CD4-positive, alpha-beta T cell treated with Interferon alpha-2 for 1 hour (primary cell): ENCODE measurements at regions not wholly inside any gene's neighbourhood (a gene's known extent, or its start where the extent isn't known, plus 50 kb on each side); places are given as distances from the start of the nearest gene placed in this dataset.
"Not testable (repeated sequence)": the region's sequence is repeated elsewhere in the genome, so short reads cannot be mapped to it uniquely, and the experiment has no call there.

ENCODE experiments used
- DNase-seq, 2 donors: peaks; one replicate each; pipeline ENCODE4 v3.0.0-alpha.2; 2020 to 2022

DNA sequence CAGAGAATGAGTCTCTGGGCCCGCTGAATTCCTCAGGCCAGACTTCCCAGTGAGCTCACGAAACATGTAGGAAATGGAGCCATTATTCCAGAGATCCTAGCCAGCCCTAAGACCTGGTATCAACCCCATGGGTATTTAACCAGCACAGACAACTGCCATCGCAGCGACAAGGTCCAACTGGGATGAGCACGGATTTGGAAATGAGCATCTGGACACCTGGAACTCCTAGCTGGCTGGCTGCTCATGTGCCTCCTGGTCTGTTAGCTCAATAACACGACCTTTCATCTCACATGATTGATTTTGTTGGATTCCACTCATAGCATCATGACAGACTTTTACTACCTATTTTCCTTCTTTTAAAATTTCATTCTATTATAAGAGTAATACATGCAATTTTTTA lies 51.0 kb downstream of the POU3F3 start:
- no peak for DNase-seq

DNA sequence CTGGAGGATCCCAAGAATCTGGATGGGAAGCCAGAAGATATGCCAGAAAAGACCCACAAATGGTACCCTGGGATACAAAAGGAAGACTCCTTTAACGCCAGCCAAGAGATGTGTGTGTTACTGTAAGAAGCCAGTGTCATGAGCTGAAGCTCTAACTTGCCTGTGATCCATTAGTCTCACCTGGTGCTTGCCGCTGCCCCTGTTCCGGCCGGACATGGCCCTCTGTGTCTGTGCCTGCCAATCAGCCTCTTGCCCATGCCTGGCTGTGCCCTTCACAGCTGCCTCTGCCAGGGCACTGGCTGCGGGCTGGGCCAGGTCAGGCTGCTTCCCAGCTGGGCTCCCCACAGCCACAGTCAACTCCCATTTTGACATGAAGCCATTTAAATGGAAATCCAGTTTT lies 55.4 kb downstream of the POU3F3 start:
- no peak for DNase-seq

DNA sequence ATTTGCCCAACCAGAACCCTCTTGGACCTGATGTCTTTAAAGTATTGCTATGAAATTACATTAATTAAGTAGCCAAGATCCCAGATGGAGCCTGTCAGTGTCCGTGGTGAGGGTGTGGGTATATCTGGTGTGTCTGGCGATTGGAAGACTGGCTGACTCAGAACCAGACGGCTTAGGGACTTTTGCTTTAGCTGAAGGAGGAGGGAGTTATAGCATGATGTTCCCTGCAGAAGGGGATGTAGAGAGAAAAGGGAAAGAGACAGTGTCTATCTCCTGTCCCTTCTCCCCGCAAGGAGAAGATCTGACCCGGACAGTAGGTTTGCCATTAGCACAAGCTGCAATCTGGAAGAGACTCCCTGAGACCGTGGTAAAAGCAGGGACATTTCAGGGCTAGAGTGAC lies 60.6 kb downstream of the POU3F3 start:
- no peak for DNase-seq

DNA sequence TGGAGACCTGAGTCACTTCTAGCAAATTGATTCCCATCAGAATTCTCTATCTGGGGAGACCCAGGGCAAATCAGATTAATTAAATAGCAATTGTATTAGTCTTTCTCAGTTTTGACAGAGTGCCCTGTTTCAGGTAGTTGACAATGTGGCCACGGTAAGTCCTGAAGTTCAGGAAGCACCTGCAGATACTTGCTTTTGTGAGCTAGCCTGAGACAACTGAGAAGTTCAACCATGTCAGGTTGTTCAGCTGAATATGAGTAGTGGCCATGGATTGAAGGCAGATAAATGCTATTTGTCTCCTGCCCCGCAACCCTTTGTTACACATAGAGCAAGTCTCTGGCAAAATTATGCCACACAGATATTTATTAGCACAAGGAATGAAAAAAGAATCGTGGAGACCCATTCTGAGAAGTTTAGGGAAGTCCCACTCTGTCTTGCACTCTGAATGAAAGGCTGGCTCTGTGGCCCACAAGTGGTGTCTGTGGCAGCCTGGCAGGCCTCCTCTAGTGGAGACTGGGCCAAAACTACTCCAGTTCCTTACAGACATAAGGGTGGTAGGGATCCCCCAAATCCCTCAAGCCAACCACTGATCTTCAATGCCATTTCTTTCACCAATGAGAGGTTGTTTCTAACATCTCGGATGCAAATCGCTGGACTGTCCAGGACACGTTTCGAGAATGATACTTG lies 61.3 kb downstream of the POU3F3 start:
- DNase-seq: no peak

DNA sequence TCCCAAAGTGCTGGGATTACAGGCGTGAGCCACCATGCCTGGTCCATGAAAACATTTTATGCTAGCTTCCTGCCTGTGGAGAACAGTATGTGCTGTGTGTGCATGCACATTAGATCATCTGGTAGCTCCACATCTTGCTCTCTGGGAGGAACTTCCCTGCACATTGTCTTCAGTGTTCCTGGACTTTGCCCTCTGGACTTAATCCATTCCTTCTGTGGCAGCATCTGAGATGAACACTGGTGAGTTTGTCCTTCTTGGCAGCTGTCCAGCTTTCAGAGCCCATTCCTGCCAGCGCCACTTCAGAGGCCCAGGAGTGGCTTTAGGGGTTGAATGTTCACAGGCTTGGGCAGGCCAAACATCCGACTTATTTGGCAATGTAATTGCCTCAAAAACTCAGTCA lies 65.2 kb downstream of the POU3F3 start:
- DNase-seq: no peak

DNA sequence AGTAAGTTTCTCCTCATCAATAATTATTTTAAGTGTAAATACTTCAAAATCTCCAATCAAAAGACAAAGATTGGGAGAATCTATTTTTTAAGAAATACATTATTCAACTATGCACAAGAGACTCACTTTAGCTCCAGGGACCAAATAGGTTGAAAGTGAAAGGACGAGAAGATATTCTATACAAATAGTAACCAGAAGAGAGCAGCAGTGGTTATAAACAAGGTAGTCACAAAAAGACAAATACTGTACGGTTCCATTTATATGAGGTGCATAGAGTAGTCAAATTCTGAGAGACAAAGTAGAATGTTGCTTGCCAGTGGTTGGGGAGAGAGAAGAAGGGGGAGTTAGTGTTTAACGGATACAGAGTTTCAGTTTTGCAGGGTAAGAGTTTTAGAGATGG lies 69.8 kb downstream of the POU3F3 start:
- DNase-seq: no peak

DNA sequence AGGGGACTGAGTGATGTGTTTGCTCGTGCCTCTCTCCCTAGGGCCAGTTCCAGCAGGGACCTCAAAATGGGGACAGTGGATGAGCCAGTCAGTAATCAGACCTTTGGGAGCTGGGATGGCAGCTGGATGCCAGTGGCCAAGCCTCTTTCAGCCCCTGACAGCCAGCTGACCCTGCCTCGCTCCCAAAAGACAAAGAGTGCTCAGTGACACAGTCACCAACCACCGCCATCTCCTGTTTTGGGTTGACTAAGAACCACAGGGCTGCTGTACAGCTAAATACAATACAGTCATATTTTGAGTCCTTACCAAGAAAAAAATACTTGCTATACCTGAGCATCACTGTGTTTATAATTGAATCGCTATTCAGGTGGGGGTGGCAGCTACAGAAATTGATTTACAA lies 75.7 kb downstream of the POU3F3 start:
- no peak for DNase-seq

DNA sequence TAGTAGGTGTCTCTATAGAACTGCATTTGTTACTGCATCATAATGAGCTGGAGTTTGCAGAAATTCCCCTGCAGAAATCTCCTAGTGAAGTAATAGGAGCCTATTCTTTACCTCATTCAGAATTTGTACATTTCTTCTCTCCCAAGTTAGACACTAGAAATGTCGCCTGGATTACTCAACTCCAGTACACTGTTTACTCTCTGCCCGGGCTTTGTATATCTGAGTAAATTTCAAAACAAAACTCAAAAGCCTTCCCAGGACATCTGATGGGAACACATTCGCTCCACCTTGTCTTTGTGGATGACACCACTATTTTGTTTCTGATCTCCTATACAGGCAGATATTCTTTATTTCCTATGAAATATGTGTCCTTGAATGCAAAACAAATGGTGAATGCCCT lies 76.8 kb downstream of the POU3F3 start:
- no peak for DNase-seq

DNA sequence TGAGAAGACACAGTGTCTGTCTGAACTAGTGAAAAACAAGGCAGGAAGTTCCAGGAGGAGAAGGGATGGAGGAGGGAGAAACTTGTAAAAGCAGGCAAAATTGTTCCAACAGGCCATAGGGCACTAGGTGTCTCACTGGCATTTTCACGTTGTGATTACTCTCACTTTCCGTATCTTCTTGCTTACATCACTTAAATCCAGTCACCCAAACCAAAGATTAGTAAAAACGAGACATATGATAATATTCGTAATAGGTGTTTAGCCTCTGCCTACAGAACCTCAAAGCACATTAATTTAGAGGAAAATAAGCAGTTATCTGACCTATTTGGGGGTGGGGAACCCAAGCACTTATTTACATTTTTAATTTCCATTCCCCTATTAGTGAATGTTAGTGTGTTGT lies 78.3 kb downstream of the POU3F3 start:
- DNase-seq: no peak

DNA sequence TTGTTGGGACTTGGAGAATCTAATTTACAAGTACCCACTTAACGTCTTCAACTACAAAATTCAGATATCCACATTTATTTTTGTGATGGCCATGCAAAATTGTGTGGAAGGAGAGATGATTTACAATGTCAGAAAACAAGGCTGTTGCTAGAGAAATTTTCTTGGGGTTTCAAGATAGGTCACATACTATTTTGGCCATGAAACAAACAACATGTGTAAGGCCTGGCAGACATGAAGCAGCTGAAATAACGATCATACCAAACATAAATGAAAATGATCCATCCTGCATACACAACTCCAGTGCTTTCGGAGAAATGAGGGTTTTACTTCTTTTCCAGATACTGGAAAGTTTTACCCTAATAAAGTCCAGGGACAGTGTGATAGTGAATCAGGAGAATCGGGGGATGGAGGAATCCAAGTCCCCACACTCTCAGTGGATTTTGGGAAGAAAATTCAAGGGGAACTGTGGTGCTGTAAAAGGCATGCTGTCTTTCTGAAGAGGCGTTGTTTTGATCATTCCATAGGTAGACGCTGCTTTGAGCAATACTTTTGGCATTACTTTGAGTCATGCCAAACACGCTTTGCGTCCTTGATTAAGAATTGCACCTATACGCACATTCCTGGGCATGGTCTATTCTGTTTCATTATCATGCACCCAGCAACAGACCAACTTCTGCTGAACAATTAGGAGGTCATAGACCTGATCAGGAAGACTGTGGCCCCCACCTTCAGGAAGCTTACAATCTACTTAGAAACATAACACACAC lies 79.4 kb downstream of the POU3F3 start:
- no peak for DNase-seq

DNA sequence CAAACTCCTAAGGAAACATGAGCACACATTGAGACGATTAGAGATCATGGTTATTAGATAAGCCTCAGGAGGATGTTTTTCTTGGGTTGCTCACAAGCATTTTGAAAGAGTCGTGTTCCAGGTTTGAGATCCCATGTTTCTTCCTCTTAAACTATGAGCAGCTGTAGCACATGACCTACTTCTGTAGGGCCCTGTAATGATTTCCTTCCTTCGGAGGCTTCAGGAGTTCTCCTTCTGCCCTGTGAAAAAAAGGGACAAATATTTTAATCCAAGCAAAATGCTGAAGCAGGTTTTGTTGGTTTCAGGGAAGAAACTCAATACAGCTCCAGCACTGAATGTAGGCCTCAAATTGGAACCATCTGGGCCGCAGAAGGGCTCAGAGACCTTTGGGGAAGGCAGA lies 82.6 kb downstream of the POU3F3 start:
- no peak for DNase-seq

DNA sequence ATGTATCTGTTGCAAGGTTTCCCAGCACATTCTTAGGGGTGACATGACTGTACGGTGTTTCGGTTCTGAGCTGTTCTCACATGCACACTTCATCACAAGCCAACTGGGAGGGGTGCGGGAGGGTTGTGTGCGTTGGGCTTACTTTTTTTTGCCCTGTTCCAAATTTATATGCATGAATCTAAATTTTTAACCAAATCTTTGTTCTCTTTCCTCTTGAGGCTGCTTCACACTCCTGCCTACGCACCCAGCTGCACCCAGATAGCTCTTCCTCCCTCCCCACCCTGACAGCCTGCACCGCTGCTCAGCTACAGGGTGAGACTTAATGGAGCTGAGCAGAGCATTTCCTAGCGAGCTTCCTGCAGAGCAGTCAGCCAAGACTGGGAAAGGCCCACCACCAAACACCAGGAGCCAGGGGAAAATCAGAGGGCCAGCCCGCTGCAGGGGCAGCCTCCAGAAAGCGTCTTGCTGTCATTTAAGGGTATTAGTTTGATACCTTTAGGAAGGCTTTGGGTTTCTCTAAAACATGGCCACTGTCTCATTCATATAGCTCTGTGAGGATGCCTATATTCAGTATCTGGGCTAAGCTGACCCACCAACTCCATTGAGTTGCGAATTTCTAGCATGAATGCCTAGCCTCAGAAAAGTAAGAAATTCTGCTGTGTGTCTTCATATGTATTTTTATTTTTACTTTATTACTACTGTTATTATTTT lies 84.5 kb downstream of the POU3F3 start:
- no peak for DNase-seq

DNA sequence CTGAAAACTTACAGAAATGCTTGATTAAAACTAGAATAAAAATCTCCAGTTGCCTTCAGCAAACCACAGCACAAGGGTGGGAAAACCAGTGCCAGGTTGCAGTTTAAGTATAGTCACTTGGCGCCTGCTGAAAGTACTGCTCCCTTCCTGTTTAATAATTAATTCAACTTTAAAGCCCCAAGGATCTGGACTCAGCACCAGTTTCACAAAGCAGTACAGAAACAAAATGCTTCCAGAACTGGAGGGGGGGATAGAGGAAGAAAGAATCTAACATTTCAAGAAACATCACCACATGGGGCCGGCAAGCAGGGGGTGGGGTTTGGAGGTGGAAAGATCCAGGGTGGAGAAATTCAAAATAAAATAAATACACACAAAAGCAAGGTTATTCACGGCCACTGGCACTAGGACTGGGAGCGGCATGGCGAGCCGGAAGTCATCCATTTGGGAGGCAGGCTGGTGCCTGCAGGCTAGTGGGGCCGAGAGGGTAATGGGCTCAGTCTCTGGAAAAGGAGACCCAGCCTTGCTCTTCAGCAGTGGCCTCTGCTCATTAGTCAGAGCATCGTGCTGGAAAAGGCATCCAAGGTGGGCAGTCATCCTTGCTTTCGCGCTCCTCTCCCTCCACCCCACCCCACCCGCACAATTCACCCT lies 85.8 kb downstream of the POU3F3 start:
- no peak for DNase-seq

DNA sequence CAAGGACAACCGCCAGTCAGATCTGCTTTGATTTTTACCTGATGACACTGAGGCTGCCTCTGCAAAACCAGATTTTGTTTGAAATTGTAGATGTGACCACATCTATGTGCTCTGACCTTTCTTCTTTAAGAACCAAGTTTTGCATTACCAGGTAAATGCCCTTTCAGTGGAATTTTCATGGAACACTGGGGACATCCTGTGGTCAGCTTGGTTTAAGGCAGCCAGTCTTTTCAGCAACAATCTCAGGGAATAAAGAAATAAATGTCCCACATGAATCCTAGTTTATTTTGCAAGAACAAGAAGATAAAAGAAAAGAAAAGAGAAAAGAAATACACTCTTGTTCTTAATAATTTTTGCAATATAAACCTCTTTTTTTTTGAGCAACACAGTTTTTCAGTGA lies 90.6 kb downstream of the POU3F3 start:
- no peak for DNase-seq

DNA sequence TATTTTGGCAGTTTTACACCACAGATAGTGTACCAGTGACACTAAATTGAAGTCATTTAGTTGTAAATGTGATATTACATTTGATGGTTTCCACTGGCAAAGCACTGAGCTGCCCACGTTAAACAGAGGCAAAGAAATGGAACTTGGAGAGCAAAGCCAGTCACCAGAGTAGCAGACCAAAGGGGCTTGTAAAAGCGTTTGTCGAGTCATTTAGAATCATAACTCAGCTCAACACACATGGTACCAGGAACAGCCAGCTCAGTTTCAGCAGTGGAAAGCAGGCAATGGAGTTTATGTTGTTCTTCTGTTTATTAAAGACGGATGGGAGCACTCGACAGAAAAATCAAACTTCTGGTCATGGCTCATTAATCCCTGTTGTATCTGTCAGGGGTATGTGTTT lies 91.2 kb downstream of the POU3F3 start:
- DNase-seq: no peak

DNA sequence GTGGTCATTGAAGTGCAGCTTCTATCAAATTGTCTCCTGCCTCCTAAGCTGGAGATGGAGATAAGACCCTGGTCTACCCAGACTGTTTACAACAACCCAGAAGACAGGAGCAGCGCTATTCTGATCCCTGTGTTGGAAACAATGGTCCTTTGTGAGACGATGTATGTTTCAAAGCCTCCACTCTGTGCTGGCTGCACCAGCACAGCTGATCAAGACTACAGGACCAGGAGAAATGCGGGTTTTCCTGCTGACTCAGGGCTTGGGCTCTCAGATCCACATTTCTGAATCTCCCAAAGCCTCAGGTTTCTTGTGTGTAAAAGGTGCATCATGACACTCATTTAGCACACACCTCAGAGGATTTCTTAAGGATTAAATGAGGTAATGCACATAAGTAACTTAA lies 92.0 kb downstream of the POU3F3 start:
- DNase-seq: no peak

DNA sequence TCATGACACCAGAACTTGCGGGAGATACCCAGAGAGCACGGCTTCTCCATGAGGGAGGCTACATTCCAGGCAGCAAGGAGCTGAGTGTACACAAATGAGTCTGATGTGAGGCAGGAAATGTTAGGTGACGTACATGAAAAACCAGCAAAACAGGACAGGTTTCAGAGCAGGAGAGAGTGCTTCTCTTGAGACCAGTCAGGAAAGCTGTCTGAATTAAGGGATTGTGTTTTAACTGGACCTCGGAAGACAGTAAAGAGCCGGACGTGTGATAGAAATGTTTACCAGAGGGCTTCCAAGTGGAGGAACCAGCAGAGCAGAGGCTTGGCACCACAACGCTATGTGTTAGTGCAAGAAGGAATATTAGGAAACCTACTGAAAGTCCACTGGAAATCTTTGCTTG lies 90.4 kb upstream of the MRPS9 start:
- not testable (repeated sequence) for DNase-seq

DNA sequence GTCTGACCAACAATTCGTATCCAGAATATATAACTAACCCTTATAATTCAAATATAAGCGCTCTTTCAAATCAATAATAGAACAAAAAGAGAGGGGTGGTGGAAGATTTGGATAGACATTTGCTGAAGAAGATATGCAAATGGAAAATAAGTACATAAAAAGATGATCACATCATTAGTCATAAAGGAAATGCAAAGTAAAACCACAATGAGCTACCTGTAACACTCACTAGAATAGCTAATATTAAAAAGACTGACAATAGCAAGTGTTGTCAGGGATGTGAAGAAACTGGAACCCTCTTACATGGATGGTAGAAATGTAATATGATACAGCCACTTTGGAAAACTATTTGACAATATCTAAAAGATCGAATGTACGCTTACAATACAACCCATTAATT lies 84.9 kb upstream of the MRPS9 start:
- DNase-seq: no peak

DNA sequence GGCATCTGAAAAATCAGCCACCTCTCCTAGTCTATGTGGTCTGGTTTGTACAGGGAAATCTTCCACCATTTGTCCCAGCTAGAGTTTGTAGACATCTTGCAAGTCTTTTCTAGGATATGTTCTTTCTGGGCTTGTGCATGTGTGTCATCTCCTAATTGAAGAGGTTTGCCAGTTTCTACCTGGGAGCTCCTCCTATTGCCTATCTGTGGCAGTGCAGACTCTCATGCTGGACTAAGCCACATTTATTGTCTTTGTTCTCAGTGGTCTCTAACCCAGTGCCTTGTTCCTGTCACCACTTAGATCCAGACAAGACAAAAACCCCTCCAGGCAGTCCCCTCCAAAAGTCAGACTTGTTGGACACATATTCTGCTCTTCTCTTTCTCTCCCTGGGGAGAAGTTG lies 72.0 kb upstream of the MRPS9 start:
- DNase-seq: no peak

DNA sequence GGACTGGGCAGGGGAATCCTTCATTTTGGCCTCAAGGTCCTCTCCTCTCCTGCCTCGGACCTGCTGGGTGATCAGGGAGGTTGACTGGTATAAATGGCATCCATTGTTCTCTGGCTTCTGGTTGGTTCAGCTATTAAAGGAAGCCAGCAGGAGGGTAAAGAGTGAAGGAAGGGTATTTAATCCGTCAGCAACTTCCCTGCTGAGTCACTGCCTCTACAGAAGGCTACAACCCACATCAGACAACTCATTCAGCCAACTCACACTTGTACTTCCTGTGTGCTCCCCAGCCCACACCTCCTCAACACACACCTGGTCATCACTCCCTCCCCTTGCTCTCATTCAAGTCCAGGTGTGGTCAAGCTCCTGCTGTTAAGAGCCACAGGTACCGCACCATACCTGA lies 68.3 kb upstream of the MRPS9 start:
- no peak for DNase-seq

DNA sequence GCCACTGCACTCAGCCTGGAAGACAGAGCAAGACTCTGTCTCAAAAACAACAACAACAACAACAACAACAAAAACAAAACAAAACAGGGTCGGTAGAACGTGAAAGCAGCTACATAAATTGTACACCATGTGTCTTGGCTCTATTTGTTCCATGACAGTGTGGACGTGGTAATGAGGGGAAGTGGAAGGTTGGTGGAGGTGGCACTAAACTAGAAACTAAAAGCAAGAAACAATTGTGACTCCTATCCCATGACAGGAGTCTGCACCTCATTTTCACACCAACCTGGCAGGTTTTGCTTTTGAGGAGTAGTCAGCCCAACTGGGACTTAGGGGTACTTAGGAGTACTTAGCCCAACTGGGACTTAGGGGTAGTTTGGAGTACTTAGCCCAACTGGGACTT lies 62.5 kb upstream of the MRPS9 start:
- no peak for DNase-seq

DNA sequence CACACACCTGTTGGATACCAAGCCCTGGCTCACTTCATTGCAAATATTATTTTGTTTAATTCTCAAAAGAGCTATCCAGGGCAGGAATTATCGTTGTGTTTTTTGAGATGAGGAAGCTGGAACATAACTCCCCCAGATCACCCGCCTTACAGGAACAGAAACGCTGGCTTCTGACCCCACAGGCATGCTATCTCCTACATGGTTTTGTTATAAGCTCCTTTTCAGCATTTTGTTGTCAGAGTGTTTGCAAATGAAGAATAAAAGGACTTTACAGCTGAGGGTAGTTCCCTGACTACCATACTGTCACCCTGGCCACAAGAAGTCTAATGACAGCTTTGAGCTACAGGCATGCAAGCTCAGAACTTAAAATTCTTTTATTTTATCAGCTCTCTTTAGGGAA lies 62.0 kb upstream of the MRPS9 start:
- DNase-seq: no peak

DNA sequence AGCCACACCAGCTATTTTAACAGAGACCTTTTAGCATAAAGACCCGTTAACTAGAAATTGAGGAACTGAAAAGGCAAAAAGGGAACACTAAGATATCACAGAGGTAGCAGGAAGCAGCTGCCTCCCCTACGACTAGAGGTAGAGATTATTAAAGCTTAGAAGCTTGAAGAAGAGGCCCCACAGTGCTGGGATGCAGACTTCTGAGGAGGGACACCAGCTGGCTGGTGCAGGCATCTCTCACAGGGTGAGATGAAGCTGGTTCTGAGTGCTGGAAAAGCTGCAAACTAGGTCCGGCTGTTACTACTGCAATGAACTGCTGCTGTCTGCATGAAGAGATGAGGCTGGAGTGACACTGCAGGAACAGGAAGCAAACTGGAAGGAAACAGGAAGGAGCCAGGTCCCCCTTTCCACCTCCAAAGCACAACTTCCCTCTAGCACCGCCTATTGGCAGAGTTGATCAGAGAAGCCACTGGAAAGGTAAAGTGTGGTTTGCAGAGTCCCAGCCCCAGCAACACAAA lies 61.2 kb upstream of the MRPS9 start:
- DNase-seq: peak; percentile 23 to 38

DNA sequence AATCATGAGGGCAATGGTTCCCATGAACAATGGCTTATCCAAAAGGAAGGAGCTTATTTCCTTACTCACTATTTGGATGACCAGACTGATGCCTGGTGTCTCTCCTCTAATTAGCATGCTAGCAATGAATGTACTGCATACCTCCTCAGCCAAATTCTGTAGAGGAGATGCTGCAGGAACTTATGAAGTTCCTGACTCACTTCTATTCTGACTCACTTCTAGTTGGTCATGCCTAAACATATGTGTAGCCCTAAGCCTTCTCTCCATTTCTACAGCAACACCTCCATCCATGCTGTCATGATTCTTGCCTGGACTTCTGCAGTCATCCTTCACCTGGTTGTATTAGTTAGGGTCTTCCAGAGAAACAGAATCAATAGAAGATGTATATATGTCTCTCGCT lies 59.9 kb upstream of the MRPS9 start:
- DNase-seq: no peak
